Liver (tissue), 8 donors: ENCODE measurements at regions not wholly inside any gene's neighbourhood (a gene's known extent, or its start where the extent isn't known, plus 50 kb on each side); places are given as distances from the start of the nearest gene placed in this dataset.

Source experiments
- DNase-seq: peaks from one replicate; pipeline ENCODE4 v3.0.0-alpha.2; 2017; ENCODE audit warnings: low spot score
- H3K27ac ChIP-seq, 2 donors: one replicate each; pipeline ENCODE4 v1.7.0; 2013; ENCODE audit warnings: inconsistent platforms in 2 of 2, low read length in 2 of 2, control low read depth in 1 of 2, low read depth in 1 of 2, mild to moderate bottlenecking in 1 of 2
- H3K27me3 ChIP-seq, 4 donors: one replicate each; pipeline versions ENCODE4 v1.6.1 to v1.7.0; 2013; ENCODE audit warnings: low read length in 3 of 4, inconsistent platforms in 1 of 4, mild to moderate bottlenecking in 1 of 4, moderate library complexity in 1 of 4; ENCODE audit not compliant: control insufficient read depth in 4 of 4, insufficient read depth in 4 of 4
- H3K36me3 ChIP-seq, 4 donors: one replicate each; pipeline versions ENCODE4 v1.6.1 to v1.7.0; 2013; ENCODE audit warnings: low read length in 3 of 4, mild to moderate bottlenecking in 3 of 4, low read depth in 1 of 4, moderate library complexity in 1 of 4; ENCODE audit not compliant: control insufficient read depth in 4 of 4, insufficient read depth in 3 of 4
- H3K4me1 ChIP-seq, 4 donors: one replicate each; pipeline versions ENCODE4 v1.6.1 to v1.7.0; 2013; ENCODE audit warnings: low read length in 3 of 4, mild to moderate bottlenecking in 3 of 4, moderate library complexity in 1 of 4; ENCODE audit not compliant: control insufficient read depth in 4 of 4, insufficient read depth in 4 of 4
- H3K4me3 ChIP-seq, 3 donors: one replicate each; pipeline versions ENCODE4 v1.6.1 to v1.7.0; 2013; ENCODE audit warnings: low read length in 3 of 3, control low read depth in 1 of 3, low read depth in 1 of 3, mild to moderate bottlenecking in 1 of 3
- H3K9ac ChIP-seq, 2 donors: one replicate each; pipeline ENCODE4 v1.7.0; 2013; ENCODE audit warnings: low read length in 2 of 2, mild to moderate bottlenecking in 2 of 2, moderate library complexity in 2 of 2, control low read depth in 1 of 2, low read depth in 1 of 2
- H3K9me3 ChIP-seq, 4 donors: one replicate each; pipeline versions ENCODE4 v1.6.1 to v1.7.0; 2013; ENCODE audit warnings: low read length in 3 of 4; ENCODE audit not compliant: control insufficient read depth in 4 of 4
- EGR1 ChIP-seq, 2 donors: IDR thresholded peaks; 2 replicates each; pipeline ENCODE4 v1.6.1; 2016 to 2018; ENCODE audit warnings: antibody characterized with exemption in 2 of 2, low read depth in 2 of 2
- FOXA1 ChIP-seq: IDR thresholded peaks from 2 replicates; pipeline ENCODE4 v1.6.1; 2016; ENCODE audit warnings: antibody characterized with exemption
- FOXA2 ChIP-seq: IDR thresholded peaks from 2 replicates; pipeline ENCODE4 v1.6.1; 2016; ENCODE audit warnings: antibody characterized with exemption
- GABPA ChIP-seq, 2 donors: IDR thresholded peaks in 1 of 2; conservative IDR thresholded peaks in 1 of 2; 2 replicates each; pipeline ENCODE4 v1.6.1; 2016; ENCODE audit warnings: antibody characterized with exemption in 2 of 2, mild to moderate bottlenecking in 1 of 2, moderate library complexity in 1 of 2
- HNF4A ChIP-seq, 2 donors: conservative IDR thresholded peaks; 2 replicates each; pipeline ENCODE4 v1.6.1; 2016; ENCODE audit warnings: antibody characterized with exemption in 2 of 2, mild to moderate bottlenecking in 2 of 2
- HNF4G ChIP-seq: IDR thresholded peaks from 2 replicates; pipeline ENCODE4 v1.6.1; 2016; ENCODE audit warnings: antibody characterized with exemption
- JUND ChIP-seq, 2 donors: IDR thresholded peaks; 2 replicates each; pipeline ENCODE4 v1.6.1; 2016; ENCODE audit warnings: antibody characterized with exemption in 2 of 2
- MAX ChIP-seq: IDR thresholded peaks from 2 replicates; pipeline ENCODE4 v1.6.1; 2016; ENCODE audit warnings: antibody characterized with exemption
- NR2F2 ChIP-seq: IDR thresholded peaks from 2 replicates; pipeline ENCODE4 v1.6.1; 2016; ENCODE audit warnings: antibody characterized with exemption
- RAD21 ChIP-seq, 2 donors: IDR thresholded peaks; 2 replicates each; pipeline ENCODE4 v1.6.1; 2016; ENCODE audit warnings: antibody characterized with exemption in 2 of 2, mild to moderate bottlenecking in 2 of 2
- RXRA ChIP-seq, 2 donors: IDR thresholded peaks; 2 replicates each; pipeline ENCODE4 v1.6.1; 2017 to 2018; ENCODE audit warnings: antibody characterized with exemption in 2 of 2, mild to moderate bottlenecking in 1 of 2
- SP1 ChIP-seq: IDR thresholded peaks from 2 replicates; pipeline ENCODE4 v1.6.1; 2018; ENCODE audit warnings: antibody characterized with exemption, mild to moderate bottlenecking
- TAF1 ChIP-seq: conservative IDR thresholded peaks from 2 replicates; pipeline ENCODE4 v1.6.1; 2016; ENCODE audit warnings: antibody characterized with exemption, mild to moderate bottlenecking
- YY1 ChIP-seq: IDR thresholded peaks from 2 replicates; pipeline ENCODE4 v1.6.1; 2016; ENCODE audit warnings: antibody characterized with exemption, mild to moderate bottlenecking
- ZBTB33 ChIP-seq: IDR thresholded peaks from 2 replicates; pipeline ENCODE4 v1.6.1; 2016; ENCODE audit warnings: antibody characterized with exemption
- WGBS: extraction: QIAGEN DNeasy Blood & Tissue Kit; methylation state at CpG from one replicate; pipeline ENCODE4 v1.1.7; 2013; 5-methylcytosine and 5-hydroxymethylcytosine counted together
- TF ChIP-seq, protein P1 (sequence below): IDR thresholded peaks from 2 replicates; pipeline ENCODE4 v1.6.1; 2016; ENCODE audit warnings: antibody characterized with exemption, mild to moderate bottlenecking
- TF ChIP-seq, protein P2 (sequence below): fragments of 150-350 bp; IDR thresholded peaks from 2 replicates; pipeline ENCODE4 v1.5.1; 2017; ENCODE audit warnings: improper control_type of control experiment, low read depth, low read length; ENCODE audit not compliant: missing input control
- TF ChIP-seq, protein P3 (sequence below): IDR thresholded peaks from 2 replicates; pipeline ENCODE4 v1.6.1; 2016; ENCODE audit warnings: antibody characterized with exemption
- donor health status: healthy.
- donor health status: healthy.
- donor health status: healthy.
- donor health status: healthy.
- donor health status: healthy.

DNA sequence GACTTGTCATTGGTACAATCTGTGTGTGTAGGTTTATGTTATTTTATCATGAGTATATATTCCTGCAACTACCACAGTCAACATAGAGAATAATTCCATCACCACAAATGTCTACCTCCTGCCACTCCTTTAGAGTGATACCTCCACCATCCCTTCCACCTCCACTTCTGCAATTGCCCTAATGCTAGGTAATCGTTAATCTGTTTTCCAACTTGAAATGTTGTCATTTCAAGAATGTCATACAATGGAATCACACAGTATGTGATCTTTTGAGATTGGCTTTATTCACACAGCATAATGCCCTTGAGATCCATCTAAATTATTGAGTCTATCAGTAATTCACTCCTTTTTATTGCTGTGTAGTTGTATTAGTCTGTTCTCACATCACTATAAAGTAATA is 414.8 kb upstream of the C16orf82 start (continued):
- TF ChIP-seq ZBTB33 (no peak), MAX (no peak), YY1 (no peak), FOXA1 (no peak), SP1 (no peak), HNF4A (conservative IDR thresholded peaks at IDR 0.05) (no peak)

DNA sequence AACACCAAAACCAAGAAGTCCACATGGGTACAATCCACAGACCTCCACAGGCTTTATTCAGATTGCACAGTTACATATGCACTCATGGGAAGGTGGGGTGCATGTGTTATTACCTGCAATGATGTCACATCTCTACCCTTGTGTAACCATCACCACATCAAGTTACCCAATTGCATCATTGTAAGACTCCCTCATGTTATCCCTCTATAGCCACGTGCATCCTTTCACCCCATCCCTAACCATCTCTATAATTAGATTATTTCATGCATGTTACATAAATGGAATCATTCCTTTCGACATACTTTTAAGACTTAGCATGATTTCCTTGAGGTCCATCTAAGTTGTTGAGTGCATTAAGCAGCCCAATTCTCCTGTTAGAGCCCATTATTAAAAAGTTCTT is 408.2 kb upstream of the C16orf82 start:
- Histone ChIP-seq H3K27ac (no peak overlapping the region), H3K9ac (no peak overlapping the region), H3K4me1 (no peaks in the 10 kb centered on the region), H3K9me3 (peaks cover 0 to 1% (median 0%) of the 10 kb centered on the region in 4 donors), H3K4me3 (no peak overlapping the region), H3K36me3 (no peaks in the 10 kb centered on the region), H3K27me3 (peaks cover 0 to 2% (median 0%) of the 10 kb centered on the region in 4 donors)
- no peak for DNase-seq
- TF ChIP-seq RAD21 (IDR thresholded peaks at IDR 0.05): no peak
- no peak for TF ChIP-seq HNF4A (conservative IDR thresholded peaks at IDR 0.05)
- TF ChIP-seq EGR1 (IDR thresholded peaks at IDR 0.05; ENCODE audit: low read depth in 2 of 2): no peak
- TF ChIP-seq SP1: no peak
- TF ChIP-seq, protein P1, sequence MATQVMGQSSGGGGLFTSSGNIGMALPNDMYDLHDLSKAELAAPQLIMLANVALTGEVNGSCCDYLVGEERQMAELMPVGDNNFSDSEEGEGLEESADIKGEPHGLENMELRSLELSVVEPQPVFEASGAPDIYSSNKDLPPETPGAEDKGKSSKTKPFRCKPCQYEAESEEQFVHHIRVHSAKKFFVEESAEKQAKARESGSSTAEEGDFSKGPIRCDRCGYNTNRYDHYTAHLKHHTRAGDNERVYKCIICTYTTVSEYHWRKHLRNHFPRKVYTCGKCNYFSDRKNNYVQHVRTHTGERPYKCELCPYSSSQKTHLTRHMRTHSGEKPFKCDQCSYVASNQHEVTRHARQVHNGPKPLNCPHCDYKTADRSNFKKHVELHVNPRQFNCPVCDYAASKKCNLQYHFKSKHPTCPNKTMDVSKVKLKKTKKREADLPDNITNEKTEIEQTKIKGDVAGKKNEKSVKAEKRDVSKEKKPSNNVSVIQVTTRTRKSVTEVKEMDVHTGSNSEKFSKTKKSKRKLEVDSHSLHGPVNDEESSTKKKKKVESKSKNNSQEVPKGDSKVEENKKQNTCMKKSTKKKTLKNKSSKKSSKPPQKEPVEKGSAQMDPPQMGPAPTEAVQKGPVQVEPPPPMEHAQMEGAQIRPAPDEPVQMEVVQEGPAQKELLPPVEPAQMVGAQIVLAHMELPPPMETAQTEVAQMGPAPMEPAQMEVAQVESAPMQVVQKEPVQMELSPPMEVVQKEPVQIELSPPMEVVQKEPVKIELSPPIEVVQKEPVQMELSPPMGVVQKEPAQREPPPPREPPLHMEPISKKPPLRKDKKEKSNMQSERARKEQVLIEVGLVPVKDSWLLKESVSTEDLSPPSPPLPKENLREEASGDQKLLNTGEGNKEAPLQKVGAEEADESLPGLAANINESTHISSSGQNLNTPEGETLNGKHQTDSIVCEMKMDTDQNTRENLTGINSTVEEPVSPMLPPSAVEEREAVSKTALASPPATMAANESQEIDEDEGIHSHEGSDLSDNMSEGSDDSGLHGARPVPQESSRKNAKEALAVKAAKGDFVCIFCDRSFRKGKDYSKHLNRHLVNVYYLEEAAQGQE: no peak
- TF ChIP-seq FOXA2: no peak
- TF ChIP-seq YY1: no peak
- TF ChIP-seq JUND (IDR thresholded peaks at IDR 0.05): no peak
- TF ChIP-seq MAX: no peak
- no peak for TF ChIP-seq ZBTB33
- no peak for TF ChIP-seq FOXA1
- TF ChIP-seq NR2F2: no peak
- TF ChIP-seq RXRA (IDR thresholded peaks at IDR 0.05): no peak
- TF ChIP-seq, protein P2, sequence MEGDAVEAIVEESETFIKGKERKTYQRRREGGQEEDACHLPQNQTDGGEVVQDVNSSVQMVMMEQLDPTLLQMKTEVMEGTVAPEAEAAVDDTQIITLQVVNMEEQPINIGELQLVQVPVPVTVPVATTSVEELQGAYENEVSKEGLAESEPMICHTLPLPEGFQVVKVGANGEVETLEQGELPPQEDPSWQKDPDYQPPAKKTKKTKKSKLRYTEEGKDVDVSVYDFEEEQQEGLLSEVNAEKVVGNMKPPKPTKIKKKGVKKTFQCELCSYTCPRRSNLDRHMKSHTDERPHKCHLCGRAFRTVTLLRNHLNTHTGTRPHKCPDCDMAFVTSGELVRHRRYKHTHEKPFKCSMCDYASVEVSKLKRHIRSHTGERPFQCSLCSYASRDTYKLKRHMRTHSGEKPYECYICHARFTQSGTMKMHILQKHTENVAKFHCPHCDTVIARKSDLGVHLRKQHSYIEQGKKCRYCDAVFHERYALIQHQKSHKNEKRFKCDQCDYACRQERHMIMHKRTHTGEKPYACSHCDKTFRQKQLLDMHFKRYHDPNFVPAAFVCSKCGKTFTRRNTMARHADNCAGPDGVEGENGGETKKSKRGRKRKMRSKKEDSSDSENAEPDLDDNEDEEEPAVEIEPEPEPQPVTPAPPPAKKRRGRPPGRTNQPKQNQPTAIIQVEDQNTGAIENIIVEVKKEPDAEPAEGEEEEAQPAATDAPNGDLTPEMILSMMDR: no peak
- no peak for TF ChIP-seq HNF4G
- TF ChIP-seq, protein P3, sequence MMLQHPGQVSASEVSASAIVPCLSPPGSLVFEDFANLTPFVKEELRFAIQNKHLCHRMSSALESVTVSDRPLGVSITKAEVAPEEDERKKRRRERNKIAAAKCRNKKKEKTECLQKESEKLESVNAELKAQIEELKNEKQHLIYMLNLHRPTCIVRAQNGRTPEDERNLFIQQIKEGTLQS: no peak
- no peak for TF ChIP-seq TAF1
- no peak for TF ChIP-seq GABPA (IDR thresholded peaks at IDR 0.05 in 1 of 2, conservative IDR thresholded peaks at IDR 0.05 in 1 of 2)
- WGBS: 57% methylated on average over 2 of the region's 2 CpGs
